H1 (cell line): ENCODE measurements at regions not wholly inside any gene's neighbourhood (a gene's known extent, or its start where the extent isn't known, plus 50 kb on each side); places are given as distances from the start of the nearest gene placed in this dataset.

Source experiments
- CTCF ChIA-PET: fragments of 300-600 bp; sonication (Branson Sonifier 250); formaldehyde crosslinking; loops from one replicate; lab custom pipeline; 2021; ENCODE audit not compliant: partially characterized antibody; lab: Charles Lee
- POLR2A ChIA-PET: fragments of 300-600 bp; sonication (Branson Sonifier 250); formaldehyde crosslinking; loops from one replicate; lab custom pipeline; 2021; ENCODE audit warnings: inconsistent platforms; ENCODE audit not compliant: partially characterized antibody; lab: Charles Lee
- DNase-seq, 2 experiments: peaks; one replicate each; pipeline versions ENCODE4 v3.0.0 to v3.0.0-alpha.2; 2010 to 2022; ENCODE audit warnings: low spot score in 2 of 2, low read depth in 1 of 2, mixed read lengths in 1 of 2
- FAIRE-seq: peaks from 2 replicates; lab custom pipeline; 2011; peaks lifted over from hg19 to GRCh38; lab: Jason Lieb, UNC
- H2AFZ ChIP-seq: 2 replicates; pipeline ENCODE4 v1.8.1; 2012; ENCODE audit warnings: low read length, inconsistent platforms
- H2AK5ac ChIP-seq: 2 replicates; pipeline ENCODE4 v1.6.1; 2013; ENCODE audit warnings: low read depth, low read length
- H2BK120ac ChIP-seq: replicated peaks from 2 replicates; pipeline ENCODE3; 2013; ENCODE audit warnings: low read depth, low read length, inconsistent platforms
- H2BK12ac ChIP-seq: 2 replicates; pipeline ENCODE4 v1.6.1; 2013; ENCODE audit warnings: low read depth, low read length
- H2BK15ac ChIP-seq: 2 replicates; pipeline ENCODE4 v1.6.1; 2013; ENCODE audit warnings: low read length
- H2BK20ac ChIP-seq: 2 replicates; pipeline ENCODE4 v1.6.1; 2013; ENCODE audit warnings: low read length
- H2BK5ac ChIP-seq: 2 replicates; pipeline ENCODE4 v1.6.1; 2013; ENCODE audit warnings: low read depth, low read length
- H3K14ac ChIP-seq: 2 replicates; pipeline ENCODE4 v1.6.1; 2013; ENCODE audit warnings: inconsistent platforms; ENCODE audit not compliant: insufficient read length
- H3K18ac ChIP-seq: 2 replicates; pipeline ENCODE4 v1.6.1; 2013; ENCODE audit warnings: low read length; ENCODE audit errors: extremely low read depth
- H3K23ac ChIP-seq: 2 replicates; pipeline ENCODE4 v1.6.1; 2013; ENCODE audit warnings: inconsistent platforms; ENCODE audit not compliant: insufficient read length
- H3K23me2 ChIP-seq: 2 replicates; pipeline ENCODE4 v1.6.1; 2013; ENCODE audit warnings: low read depth, low read length
- H3K27ac ChIP-seq: 2 replicates; pipeline ENCODE4 v1.6.1; 2011; ENCODE audit warnings: low read depth, low read length, inconsistent platforms
- H3K27me3 ChIP-seq, 4 experiments: replicated peaks in 1 of 4; 1 replicate in 1 of 4; 2 replicates in 3 of 4; pipeline versions ENCODE4 v1.6.1 to v1.8.1; 2011 to 2013; ENCODE audit warnings: low read length in 3 of 4, mild to moderate bottlenecking in 3 of 4, inconsistent platforms in 2 of 4, mixed read lengths in 2 of 4, moderate library complexity in 1 of 4; ENCODE audit not compliant: control insufficient read depth in 3 of 4, insufficient read depth in 3 of 4; ENCODE audit errors: extremely low read depth in 1 of 4
- H3K36me3 ChIP-seq, 4 experiments: 2 replicates each; pipeline versions ENCODE4 v1.6.1 to v1.8.1; 2011 to 2013; ENCODE audit warnings: mild to moderate bottlenecking in 4 of 4, low read length in 3 of 4, moderate library complexity in 2 of 4, control low read depth in 1 of 4, inconsistent platforms in 1 of 4; ENCODE audit not compliant: insufficient read depth in 4 of 4, control insufficient read depth in 2 of 4
- H3K4ac ChIP-seq: replicated peaks from 2 replicates; pipeline ENCODE3; 2013; ENCODE audit warnings: low read length, low read depth, mixed read lengths, inconsistent platforms; ENCODE audit not compliant: insufficient read length
- H3K4me1 ChIP-seq, 4 experiments: replicated peaks in 1 of 4; 1 replicate in 1 of 4; 2 replicates in 3 of 4; pipeline versions ENCODE4 v1.6.1 to v1.8.1; 2011 to 2013; ENCODE audit warnings: low read length in 3 of 4, inconsistent platforms in 2 of 4, mixed read lengths in 1 of 4; ENCODE audit not compliant: insufficient read depth in 4 of 4, control insufficient read depth in 3 of 4
- H3K4me2 ChIP-seq, 2 experiments: 2 replicates each; pipeline versions ENCODE4 v1.6.1 to v1.8.1; 2011 to 2013; ENCODE audit warnings: low read depth in 2 of 2, low read length in 2 of 2, control low read depth in 1 of 2, inconsistent platforms in 1 of 2, mild to moderate bottlenecking in 1 of 2; ENCODE audit not compliant: insufficient read depth in 1 of 2
- H3K4me3 ChIP-seq, 4 experiments: fragments of 200-600, 300-600 bp in 1 of 4; sonication (generic), shearing (Covaris generic), sonication (Bioruptor Twin) in 1 of 4; 2 replicates each; pipeline versions ENCODE4 v1.5.1 to v1.8.1; 2011 to 2016; ENCODE audit warnings: low read length in 4 of 4, low read depth in 3 of 4, control low read depth in 2 of 4, inconsistent platforms in 2 of 4, mild to moderate bottlenecking in 2 of 4, mixed read lengths in 1 of 4, moderate library complexity in 1 of 4; ENCODE audit not compliant: insufficient read depth in 2 of 4; ENCODE audit errors: extremely low read depth in 1 of 4
- H3K56ac ChIP-seq: replicated peaks from 2 replicates; pipeline ENCODE3; 2013; ENCODE audit warnings: low read depth, mild to moderate bottlenecking, mixed read lengths, low read length, inconsistent platforms; ENCODE audit not compliant: insufficient read length
- H3K79me1 ChIP-seq: 2 replicates; pipeline ENCODE4 v1.6.1; 2013; ENCODE audit warnings: low read depth, low read length, control low read depth
- H3K79me2 ChIP-seq, 2 experiments: 2 replicates each; pipeline versions ENCODE4 v1.6.1 to v1.8.1; 2012 to 2013; ENCODE audit warnings: low read length in 2 of 2, mild to moderate bottlenecking in 2 of 2, inconsistent platforms in 1 of 2; ENCODE audit not compliant: insufficient read depth in 2 of 2, control insufficient read depth in 1 of 2
- H3K9ac ChIP-seq, 4 experiments: replicated peaks in 1 of 4; 1 replicate in 1 of 4; 2 replicates in 3 of 4; pipeline versions ENCODE4 v1.6.1 to v1.8.1; 2011 to 2013; ENCODE audit warnings: low read depth in 3 of 4, low read length in 3 of 4, control low read depth in 2 of 4, mild to moderate bottlenecking in 2 of 4, moderate library complexity in 2 of 4, inconsistent platforms in 1 of 4; ENCODE audit errors: extremely low read depth in 1 of 4
- H3K9me3 ChIP-seq, 2 experiments: 2 replicates each; pipeline versions ENCODE4 v1.6.1 to v1.8.1; 2012 to 2013; ENCODE audit warnings: mild to moderate bottlenecking in 2 of 2, moderate library complexity in 2 of 2, control low read depth in 1 of 2, inconsistent platforms in 1 of 2, low read depth in 1 of 2, low read length in 1 of 2, mixed read lengths in 1 of 2; ENCODE audit not compliant: insufficient read depth in 2 of 2
- H4K20me1 ChIP-seq, 2 experiments: replicated peaks in 1 of 2; 2 replicates each; pipeline versions ENCODE3 to v1.8.1; 2011 to 2013; ENCODE audit warnings: inconsistent platforms in 2 of 2, low read length in 2 of 2, mild to moderate bottlenecking in 1 of 2; ENCODE audit not compliant: insufficient read depth in 2 of 2, control insufficient read depth in 1 of 2
- H4K5ac ChIP-seq: 2 replicates; pipeline ENCODE4 v1.6.1; 2013; ENCODE audit warnings: low read length, low read depth, mixed read lengths, inconsistent platforms; ENCODE audit not compliant: insufficient read length
- H4K8ac ChIP-seq: 2 replicates; pipeline ENCODE4 v1.8.0; 2013; ENCODE audit warnings: mild to moderate bottlenecking, moderate library complexity, low read length, inconsistent platforms; ENCODE audit not compliant: insufficient read depth; ENCODE audit errors: extremely low read depth
- H4K91ac ChIP-seq: replicated peaks from 2 replicates; pipeline ENCODE3; 2013; ENCODE audit warnings: low read length, mixed read lengths, inconsistent platforms; ENCODE audit not compliant: insufficient read length
- BACH1 ChIP-seq: IDR thresholded peaks from 2 replicates; pipeline ENCODE4 v1.6.1; 2012; ENCODE audit warnings: low read length, improper control_type of control experiment
- CBX5 ChIP-seq: fragments of 300-800, 300-1000 bp; sonication (generic); IDR thresholded peaks from 2 replicates; pipeline ENCODE4 v1.7.1; 2016; ENCODE audit warnings: antibody characterized with exemption, low read length, low read depth
- CHD1 ChIP-seq: IDR thresholded peaks from 2 replicates; pipeline ENCODE4 v1.6.1; 2012; ENCODE audit warnings: low read depth, low read length, improper control_type of control experiment
- HDAC2 ChIP-seq, 2 experiments: fragments of 300-600 bp in 1 of 2; sonication (generic) in 1 of 2; IDR thresholded peaks; 2 replicates each; pipeline ENCODE4 v1.6.1; 2011 to 2012; ENCODE audit warnings: low read depth in 2 of 2, low read length in 2 of 2, mild to moderate bottlenecking in 2 of 2, moderate library complexity in 2 of 2, borderline replicate concordance in 1 of 2, inconsistent platforms in 1 of 2
- HDAC6 ChIP-seq: IDR thresholded peaks from one replicate; pipeline ENCODE4 v1.7.1; 2012; ENCODE audit warnings: low read depth, mild to moderate bottlenecking, inconsistent platforms, low read length, moderate library complexity
- JUND ChIP-seq: IDR thresholded peaks from 2 replicates; pipeline ENCODE4 v1.6.1; 2011; ENCODE audit warnings: mild to moderate bottlenecking, improper control_type of control experiment, low read length
- KDM1A ChIP-seq: fragments of 200-600, 300-600 bp; sonication (generic); IDR thresholded peaks from 2 replicates; pipeline ENCODE4 v1.7.1; 2016; ENCODE audit warnings: mild to moderate bottlenecking, low read length, borderline replicate concordance
- POLR2AphosphoS5 ChIP-seq: IDR thresholded peaks from 2 replicates; pipeline ENCODE4 v1.6.1; 2011; ENCODE audit warnings: low read depth, low read length
- POU5F1 ChIP-seq: IDR thresholded peaks from 2 replicates; pipeline ENCODE4 v1.6.1; 2011; ENCODE audit warnings: low read depth, mild to moderate bottlenecking, low read length, moderate library complexity
- RNF2 ChIP-seq: fragments of 200-900, 300-1000 bp; sonication (generic); IDR thresholded peaks from 2 replicates; pipeline ENCODE4 v1.7.1; 2016; ENCODE audit warnings: borderline replicate concordance, low read depth, mild to moderate bottlenecking, antibody characterized with exemption, low read length; ENCODE audit not compliant: poor library complexity, severe bottlenecking; ENCODE audit errors: missing control alignments
- SP1 ChIP-seq: IDR thresholded peaks from 2 replicates; pipeline ENCODE4 v1.6.1; 2011; ENCODE audit warnings: low read depth, low read length
- SP2 ChIP-seq: IDR thresholded peaks from 2 replicates; pipeline ENCODE4 v1.6.1; 2012; ENCODE audit warnings: mild to moderate bottlenecking, low read length, inconsistent platforms
- TBP ChIP-seq: IDR thresholded peaks from 2 replicates; pipeline ENCODE4 v1.6.1; 2011; ENCODE audit warnings: low read depth, low read length, improper control_type of control experiment
- WGBS, 2 experiments: shearing (Covaris generic) in 1 of 2; methylation state at CpG; one replicate each; pipeline versions ENCODE4 v1.1.6 to v1.1.7; 2013 to 2015; ENCODE audit warnings: low lambda C conversion rate in 2 of 2, mixed read lengths in 2 of 2, inconsistent platforms in 1 of 2, low coverage in 1 of 2, missing lambda C conversion rate in 1 of 2; ENCODE audit not compliant: insufficient replicate concordance in 2 of 2, insufficient coverage in 1 of 2, insufficient read length in 1 of 2; ENCODE audit errors: extremely low coverage in 1 of 2, missing lambda C conversion rate in 1 of 2; 5-methylcytosine and 5-hydroxymethylcytosine counted together
- TF ChIP-seq, protein P1 (sequence below): IDR thresholded peaks from 2 replicates; pipeline ENCODE4 v1.6.1; 2012; ENCODE audit warnings: inconsistent platforms
- TF ChIP-seq, protein P2 (sequence below): IDR thresholded peaks from 2 replicates; pipeline ENCODE4 v1.6.1; 2011; ENCODE audit warnings: low read depth, mild to moderate bottlenecking, low read length; ENCODE audit not compliant: insufficient read depth

DNA sequence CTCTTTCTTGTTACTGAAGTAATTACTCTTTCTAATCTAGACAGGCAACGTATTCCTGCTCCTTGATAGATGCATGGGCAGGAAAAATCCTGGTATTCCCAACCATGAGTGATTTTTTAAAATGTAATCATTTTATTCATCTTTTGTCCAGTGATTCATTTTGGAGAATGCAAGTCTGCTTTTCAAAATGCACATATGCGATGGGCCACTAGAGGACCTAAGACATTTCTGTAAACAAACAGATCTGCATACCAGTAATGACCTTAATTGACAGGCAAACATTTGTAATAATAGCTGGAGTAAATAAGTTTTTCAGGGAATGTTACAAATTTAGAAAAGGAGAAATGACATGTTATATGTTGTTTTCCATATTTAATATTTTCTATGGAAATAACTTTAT lies 1167.6 kb downstream of the JRKL start:
- H3K14ac ChIP-seq = no peak overlapping the region
- no peak overlapping the region for H3K4me2 ChIP-seq
- H3K79me1 ChIP-seq = no peaks in the 10 kb centered on the region
- no peaks in the 10 kb centered on the region for H3K9me3 ChIP-seq
- WGBS, 2 experiments = 93% methylated on average over 2 of the region's 2 CpGs; no CpG with 5 or more reads in 1 of the 2 experiments
- H2AK5ac ChIP-seq = no peak overlapping the region
- H4K8ac ChIP-seq = no peak overlapping the region
- no peak overlapping the region for H3K4ac ChIP-seq
- POLR2A ChIA-PET = no interaction called here
- H3K79me2 ChIP-seq = no peaks in the 10 kb centered on the region
- no peak for DNase-seq
- H3K27ac ChIP-seq = no peak overlapping the region
- no peak overlapping the region for H4K91ac ChIP-seq
- H2BK12ac ChIP-seq = no peak overlapping the region
- H3K27me3 ChIP-seq = no peaks in the 10 kb centered on the region
- no peaks in the 10 kb centered on the region for H3K4me1 ChIP-seq
- no peaks in the 10 kb centered on the region for H4K20me1 ChIP-seq
- no peak overlapping the region for H3K56ac ChIP-seq
- H2BK5ac ChIP-seq = no peak overlapping the region
- H3K4me3 ChIP-seq = no peak overlapping the region
- no peak overlapping the region for H3K18ac ChIP-seq
- H2AFZ ChIP-seq = no peak overlapping the region
- H2BK120ac ChIP-seq = no peak overlapping the region
- no peak overlapping the region for H2BK20ac ChIP-seq
- H3K23ac ChIP-seq = no peak overlapping the region
- FAIRE-seq = no peak
- no peaks in the 10 kb centered on the region for H3K36me3 ChIP-seq
- no peak overlapping the region for H3K9ac ChIP-seq
- no peak overlapping the region for H4K5ac ChIP-seq
- CTCF ChIA-PET = interaction anchor here (0.9 kb wide), 1 partner anchor 215 kb away, joined by 3 read pairs; no protein-coding TSS in a partner anchor
- no peaks in the 10 kb centered on the region for H3K23me2 ChIP-seq
- H2BK15ac ChIP-seq = no peak overlapping the region
- TF ChIP-seq KDM1A = no peak
- TF ChIP-seq HDAC2 (IDR thresholded peaks at IDR 0.05; ENCODE audit: borderline replicate concordance in 1 of 2, low read depth in 2 of 2, low read length in 2 of 2) = no peak
- no peak for TF ChIP-seq SP1
- no peak for TF ChIP-seq JUND
- TF ChIP-seq SP2 = no peak
- no peak for TF ChIP-seq BACH1
- TF ChIP-seq, protein P1, sequence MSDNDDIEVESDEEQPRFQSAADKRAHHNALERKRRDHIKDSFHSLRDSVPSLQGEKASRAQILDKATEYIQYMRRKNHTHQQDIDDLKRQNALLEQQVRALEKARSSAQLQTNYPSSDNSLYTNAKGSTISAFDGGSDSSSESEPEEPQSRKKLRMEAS = no peak
- no peak for TF ChIP-seq HDAC6
- TF ChIP-seq, protein P2, sequence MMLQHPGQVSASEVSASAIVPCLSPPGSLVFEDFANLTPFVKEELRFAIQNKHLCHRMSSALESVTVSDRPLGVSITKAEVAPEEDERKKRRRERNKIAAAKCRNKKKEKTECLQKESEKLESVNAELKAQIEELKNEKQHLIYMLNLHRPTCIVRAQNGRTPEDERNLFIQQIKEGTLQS = no peak
- no peak for TF ChIP-seq POLR2AphosphoS5
- no peak for TF ChIP-seq CBX5
- no peak for TF ChIP-seq POU5F1
- no peak for TF ChIP-seq RNF2
- TF ChIP-seq TBP = no peak
- no peak for TF ChIP-seq CHD1
